DMS 273 (cell line): ENCODE measurements at regions not wholly inside any gene's neighbourhood (a gene's known extent, or its start where the extent isn't known, plus 50 kb on each side); places are given as distances from the start of the nearest gene placed in this dataset.

ENCODE experiments used
- DNase-seq: peaks from one replicate; lab custom pipeline; 2025; ENCODE audit not compliant: unreplicated experiment; lab: John Stamatoyannopoulos, UW

DNA sequence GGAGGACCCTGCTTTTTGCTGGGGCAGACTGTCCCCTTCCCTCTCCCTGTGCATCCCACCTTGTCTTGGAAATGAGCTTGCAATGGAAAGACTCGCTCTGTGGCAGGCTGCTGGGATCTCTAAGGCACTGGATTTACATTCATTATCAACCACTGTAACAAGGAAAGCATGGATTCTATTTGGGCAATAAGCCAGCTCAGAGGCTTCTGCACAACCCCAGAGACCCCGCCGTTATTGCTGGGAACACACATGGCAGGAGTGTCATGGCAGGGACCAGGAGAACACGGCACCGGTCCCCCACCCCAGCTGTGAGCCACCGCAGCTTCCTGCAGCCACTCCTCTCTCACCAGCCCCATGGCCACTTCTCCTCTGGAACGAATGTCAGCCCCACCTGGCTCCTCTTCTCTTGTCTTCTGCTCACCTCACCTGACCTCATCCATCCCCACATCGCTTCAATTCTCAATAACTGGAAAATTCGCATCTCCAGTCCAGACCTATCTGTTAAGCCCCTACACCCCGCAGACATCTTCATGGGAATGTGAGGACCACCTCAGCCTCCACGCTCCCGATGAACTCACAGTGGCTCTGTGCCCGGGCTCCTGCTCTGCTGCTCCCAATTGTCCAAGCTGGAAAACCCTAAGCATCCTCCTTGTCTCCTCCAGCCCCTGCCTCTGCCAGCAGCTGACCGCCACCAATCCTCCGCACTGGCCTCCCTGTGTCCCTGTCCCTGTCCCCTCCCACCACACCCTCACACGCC lies 181.5 kb downstream of the USP12 start:
- no peak for DNase-seq

GRCh38 chr13:26989261-26989956 lies 182.2 kb downstream of the USP12 start:
- no peak for DNase-seq

- no peak for DNase-seq
Observed at GRCh38 chr13:26988059-26988769, 183.4 kb downstream of the USP12 start.

- DNase-seq: peak; percentile 38
Observed at GRCh38 chr13:26987486-26988013, 184.1 kb downstream of the USP12 start.

GRCh38 chr13:26985285-26985878 lies 186.2 kb downstream of the USP12 start:
- peak; percentile 89 for DNase-seq

- DNase-seq: no peak
Observed at GRCh38 chr13:26984337-26984736, 187.3 kb downstream of the USP12 start.

DNA sequence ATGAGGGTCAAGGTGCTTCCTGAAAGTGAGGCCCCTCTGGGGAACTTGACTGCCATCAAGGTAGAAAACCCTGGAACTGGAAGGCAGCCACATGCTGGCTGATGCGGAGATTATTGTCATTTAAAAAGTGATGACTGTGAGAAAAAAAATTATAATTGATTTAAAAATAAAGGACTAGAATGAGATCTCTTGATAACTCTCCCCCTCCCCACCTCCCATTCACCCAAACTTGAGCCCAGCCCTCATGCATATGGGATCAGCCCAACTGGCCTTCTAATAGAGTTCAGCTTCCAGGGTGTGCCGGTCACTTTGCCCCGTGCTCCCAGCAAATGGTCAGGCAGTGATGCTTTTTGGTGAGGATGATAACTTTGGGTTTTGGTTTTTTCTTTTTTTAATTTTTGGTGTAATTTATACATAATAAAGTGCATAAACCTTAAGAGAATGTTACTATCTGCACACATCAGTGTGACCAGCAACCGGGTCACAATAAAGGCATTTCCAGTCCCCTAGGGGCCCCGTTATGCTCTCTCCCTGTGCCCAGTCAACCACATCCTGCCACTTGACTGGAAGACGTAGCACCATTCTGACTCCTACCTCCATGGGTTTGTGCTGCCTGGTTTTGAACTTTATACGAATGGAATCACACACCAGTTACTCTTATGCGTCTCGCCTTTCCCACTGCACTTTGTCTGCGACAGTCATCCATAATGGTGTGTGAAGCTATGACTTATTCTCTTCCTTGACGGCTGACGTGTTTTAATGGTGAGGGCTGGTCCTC lies 187.9 kb downstream of the USP12 start:
- DNase-seq: no peak

DNA sequence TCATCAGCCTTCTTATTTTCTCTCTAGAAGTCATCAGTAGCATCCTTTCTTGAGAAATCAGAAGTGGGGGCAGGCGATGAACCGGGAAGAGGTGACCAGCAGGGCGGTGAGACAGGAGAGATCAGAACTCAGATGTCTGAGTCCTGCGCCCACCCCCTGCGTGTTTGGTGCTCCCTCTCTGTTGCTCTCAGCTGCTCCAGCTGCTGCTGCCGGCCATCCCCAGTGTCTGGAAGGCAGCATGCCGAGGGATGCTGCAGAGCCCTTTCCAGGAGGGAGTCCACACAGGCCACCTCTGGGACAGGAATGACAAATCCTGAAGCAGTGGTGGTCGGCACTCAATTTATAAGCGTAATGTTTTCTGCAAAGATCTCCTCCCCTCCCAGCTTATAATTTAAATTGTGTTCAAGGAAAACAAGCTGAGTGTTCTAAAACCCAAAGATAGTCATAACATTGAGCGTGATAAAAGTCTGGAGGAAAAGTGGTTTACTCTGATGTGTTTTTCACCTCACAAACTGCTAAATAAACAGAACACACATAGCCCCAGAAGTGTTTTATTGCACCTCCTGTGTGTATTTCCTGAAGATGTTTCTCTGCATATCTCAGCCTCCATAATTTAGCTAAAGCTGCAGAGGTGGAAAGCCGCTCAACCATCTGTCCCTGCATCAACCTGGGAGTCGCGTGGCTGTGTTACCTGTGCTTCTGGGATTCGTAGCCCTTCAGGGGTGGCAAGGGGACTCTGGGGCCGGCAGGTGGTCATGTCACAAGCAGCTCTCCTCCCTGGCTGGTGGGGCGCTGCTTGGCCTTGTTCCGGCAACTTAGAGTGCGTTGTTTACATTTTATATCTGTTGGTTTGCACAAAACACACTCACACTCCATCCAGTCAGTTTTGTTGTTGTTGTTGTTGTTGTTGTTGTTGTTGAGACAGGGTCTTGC lies 191.2 kb downstream of the USP12 start:
- DNase-seq: no peak

DNA sequence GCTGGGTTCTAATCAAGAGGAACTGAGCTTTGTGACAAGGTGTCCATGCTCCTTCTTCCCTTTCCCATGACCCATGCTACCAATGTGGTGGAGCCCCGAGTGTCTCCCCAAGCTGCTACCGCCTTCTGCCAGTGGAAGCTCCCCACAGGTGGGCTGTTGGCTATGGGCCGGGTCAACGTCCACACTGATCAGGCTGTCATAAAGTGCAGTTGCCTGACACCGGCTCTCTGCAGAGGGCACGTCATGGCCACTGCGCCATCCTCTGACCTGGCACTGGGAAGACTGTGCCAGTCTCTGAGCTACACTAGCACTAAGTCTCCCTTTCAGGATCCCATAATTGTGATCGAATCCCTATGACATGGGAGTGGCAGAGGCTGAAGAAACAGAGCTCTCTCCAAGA lies 192.3 kb downstream of the USP12 start:
- DNase-seq: no peak

DNA sequence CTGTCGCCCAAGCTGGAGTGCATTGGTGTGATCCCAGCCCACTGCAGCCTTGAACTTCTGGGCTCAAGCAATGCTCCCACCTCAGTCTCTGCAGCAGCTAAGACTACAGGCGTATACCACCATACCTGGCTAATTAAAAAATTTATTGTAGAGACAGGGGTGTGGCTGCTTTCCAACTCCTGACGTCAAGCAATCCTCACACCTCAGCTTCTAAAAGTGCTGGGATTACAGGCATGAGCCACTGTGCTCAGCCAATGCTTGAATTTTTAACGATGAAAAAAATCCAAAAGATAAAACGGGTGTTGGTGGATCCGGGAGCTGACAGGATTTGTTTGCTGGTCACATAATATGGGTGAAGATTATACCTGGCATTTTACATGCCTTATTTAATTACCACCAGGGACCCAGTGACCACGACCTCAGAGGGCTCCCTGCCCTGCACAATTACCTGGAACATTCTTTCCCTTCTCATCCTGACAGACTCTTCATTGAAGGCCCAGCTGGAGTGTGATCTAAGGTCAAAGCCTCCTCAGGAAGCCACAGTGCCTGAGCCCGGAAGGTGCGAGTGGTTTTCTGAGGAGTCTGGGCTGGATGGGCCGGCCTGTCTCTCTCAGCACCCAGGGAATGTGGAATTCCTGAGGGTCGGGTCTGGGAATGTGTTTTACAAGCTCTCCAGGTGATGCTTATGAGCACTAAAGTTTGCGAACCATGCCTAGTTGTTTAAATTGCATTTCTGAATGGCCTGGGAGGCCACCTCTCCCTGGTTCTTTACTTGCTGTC lies 193.3 kb downstream of the USP12 start:
- no peak for DNase-seq

DNA sequence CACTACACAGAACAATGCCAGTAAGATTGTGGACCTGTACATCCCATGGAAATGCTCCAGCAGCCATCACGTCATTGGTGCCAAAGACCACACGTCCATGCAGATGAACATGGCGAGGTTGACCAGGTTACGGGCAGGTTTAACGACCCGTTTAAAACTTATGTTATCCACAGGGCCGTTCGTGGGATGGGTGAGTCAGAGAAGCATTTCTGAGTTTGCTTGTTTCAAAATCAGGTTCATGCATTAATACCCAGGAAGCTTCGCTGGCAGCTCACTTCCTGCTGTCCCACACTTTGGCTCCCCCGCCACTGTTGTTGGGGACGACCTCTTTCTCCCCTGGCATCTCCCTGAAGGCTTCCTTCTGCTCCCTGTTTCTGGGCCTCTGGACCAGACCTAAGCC lies 194.1 kb downstream of the USP12 start:
- no peak for DNase-seq

GRCh38 chr13:26976313-26976712 lies 195.3 kb downstream of the USP12 start:
- no peak for DNase-seq

- DNase-seq: no peak
Observed at GRCh38 chr13:26973946-26974345, 197.7 kb downstream of the USP12 start.

GRCh38 chr13:26973295-26973694 lies 198.3 kb downstream of the USP12 start:
- no peak for DNase-seq

DNA sequence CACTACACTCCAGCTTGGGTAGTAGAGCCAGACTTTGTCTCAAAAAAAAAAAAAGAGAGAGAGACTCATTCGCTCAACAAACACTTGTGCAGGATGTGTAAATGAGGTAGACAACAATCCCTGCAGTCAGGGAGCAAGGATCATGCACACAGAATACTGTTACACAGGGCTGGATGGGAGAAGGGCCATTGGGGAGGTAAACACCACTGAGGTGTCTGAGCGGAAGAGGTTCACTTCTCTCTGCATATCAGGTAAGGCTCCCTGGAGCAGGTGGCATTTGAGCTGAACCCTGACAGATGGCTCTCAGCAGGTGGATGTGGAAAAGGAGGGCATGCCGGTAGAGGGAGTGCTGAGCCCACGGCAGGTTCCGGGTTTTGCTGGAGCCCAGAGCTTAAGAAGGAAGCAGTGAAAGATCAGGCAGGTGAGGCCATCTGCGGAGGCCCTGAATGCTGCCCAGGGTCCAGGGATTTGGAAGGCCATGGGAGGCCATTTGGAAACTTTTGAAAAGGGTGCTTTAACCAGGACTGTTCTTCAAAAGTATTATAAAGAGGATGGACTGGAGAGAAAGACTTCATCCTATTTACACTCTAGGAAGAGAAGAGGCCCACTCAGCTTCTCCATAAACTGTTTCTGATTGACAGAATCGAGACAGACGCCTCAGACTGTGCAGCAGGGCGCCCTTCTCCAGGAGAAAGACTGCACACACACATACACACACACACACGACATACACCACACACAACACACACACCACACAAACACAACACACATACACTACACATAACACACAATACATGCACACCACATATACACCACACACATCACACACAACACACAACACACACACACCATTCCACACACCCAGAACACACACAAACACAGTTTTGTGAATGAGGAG lies 199.4 kb downstream of the USP12 start:
- DNase-seq: peak; percentile 77

DNA sequence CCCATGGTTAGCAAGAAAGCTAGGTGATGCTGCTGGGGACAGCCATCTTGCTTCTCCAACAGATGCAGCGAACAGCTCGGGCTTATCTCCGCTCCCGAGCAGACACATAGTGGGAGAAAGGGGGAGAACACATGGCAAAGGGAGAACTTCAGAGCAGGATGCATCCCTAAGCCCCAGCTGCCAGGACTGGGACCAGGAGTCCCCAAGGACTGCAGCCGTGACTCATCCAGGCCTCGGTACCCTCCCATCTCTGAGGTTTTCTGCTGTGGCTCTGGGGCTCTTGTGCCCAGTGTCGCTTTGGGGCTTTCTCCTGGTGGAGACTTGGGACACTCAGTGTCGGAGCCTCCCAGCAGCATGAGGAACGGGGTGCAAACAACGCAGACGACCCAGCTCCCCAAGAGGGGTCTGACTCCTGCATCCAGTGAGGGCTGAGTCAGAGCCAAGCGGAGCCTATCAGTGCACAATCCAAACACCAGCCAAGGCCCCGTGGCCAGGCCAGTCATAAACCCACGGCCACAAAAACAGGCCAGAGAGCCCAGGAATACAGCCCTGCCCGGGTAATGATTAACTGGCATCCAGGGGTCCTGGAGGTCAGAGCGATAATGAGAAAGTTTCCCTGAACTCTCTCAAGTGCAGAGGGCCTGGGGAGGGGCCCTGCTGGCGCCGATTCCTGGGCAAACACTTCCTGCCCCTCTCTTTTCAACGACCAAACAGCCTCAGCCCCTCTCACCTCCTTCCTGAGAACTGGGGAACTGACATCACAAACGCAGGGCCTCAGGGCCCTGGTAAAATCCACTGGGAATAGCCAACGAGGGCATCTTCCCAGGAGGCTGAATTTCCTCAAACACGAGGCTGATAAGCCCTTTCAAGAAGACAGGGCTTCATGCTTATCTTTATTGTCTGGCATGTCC lies 202.9 kb downstream of the USP12 start:
- DNase-seq: peak; percentile 83
